ENCODE measurements at regions not wholly inside any gene's neighbourhood (a gene's known extent, or its start where the extent isn't known, plus 50 kb on each side); places are given as distances from the start of the nearest gene placed in this dataset.

DNA sequence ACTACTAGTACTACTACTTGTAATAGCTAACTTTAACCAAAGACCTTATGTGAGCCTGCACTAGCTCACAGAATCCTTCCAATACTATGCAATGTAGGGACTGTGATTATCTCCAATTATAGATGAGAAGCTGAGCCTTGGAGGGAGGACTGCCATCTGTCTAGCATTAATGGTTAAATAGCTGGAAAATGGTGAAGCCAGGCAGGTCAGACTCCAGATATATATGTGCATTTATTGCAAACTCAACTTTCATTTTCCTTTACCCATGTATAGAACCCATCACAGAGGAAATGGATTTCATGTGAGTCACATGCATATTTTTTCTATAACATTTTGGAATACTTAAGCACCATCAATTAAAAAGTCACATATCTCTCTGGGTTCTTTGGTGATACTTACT lies 229.9 kb downstream of the BCAS1 start:
- H3K9me3 ChIP-seq (ENCODE audit: insufficient read depth, low read length) = no peaks in the 10 kb centered on the region
- no peaks in the 10 kb centered on the region for H3K27me3 ChIP-seq (ENCODE audit: insufficient read depth, insufficient read length)
- H3K4me3 ChIP-seq (ENCODE audit: insufficient read length, low read depth) = no peak overlapping the region
- H3K4me1 ChIP-seq (ENCODE audit: insufficient read depth, insufficient read length) = peaks cover 4% of the 10 kb centered on the region
- no peak for DNase-seq (ENCODE audit: low read depth, low spot score)
- TF ChIP-seq ZNF274 (IDR thresholded peaks at IDR 0.05; ENCODE audit: low read depth, low read length) = no peak
- no peak for TF ChIP-seq YY1 (IDR thresholded peaks at IDR 0.05; ENCODE audit: insufficient read depth, insufficient read length)
- TF ChIP-seq SUZ12 (IDR thresholded peaks at IDR 0.05; ENCODE audit: extremely low read depth, insufficient read depth, insufficient read length) = no peak
- H3K36me3 ChIP-seq (ENCODE audit: insufficient read depth, insufficient read length, low read length) = no peaks in the 10 kb centered on the region
- no peak overlapping the region for H3K9ac ChIP-seq (ENCODE audit: insufficient read length, low read depth)

DNA sequence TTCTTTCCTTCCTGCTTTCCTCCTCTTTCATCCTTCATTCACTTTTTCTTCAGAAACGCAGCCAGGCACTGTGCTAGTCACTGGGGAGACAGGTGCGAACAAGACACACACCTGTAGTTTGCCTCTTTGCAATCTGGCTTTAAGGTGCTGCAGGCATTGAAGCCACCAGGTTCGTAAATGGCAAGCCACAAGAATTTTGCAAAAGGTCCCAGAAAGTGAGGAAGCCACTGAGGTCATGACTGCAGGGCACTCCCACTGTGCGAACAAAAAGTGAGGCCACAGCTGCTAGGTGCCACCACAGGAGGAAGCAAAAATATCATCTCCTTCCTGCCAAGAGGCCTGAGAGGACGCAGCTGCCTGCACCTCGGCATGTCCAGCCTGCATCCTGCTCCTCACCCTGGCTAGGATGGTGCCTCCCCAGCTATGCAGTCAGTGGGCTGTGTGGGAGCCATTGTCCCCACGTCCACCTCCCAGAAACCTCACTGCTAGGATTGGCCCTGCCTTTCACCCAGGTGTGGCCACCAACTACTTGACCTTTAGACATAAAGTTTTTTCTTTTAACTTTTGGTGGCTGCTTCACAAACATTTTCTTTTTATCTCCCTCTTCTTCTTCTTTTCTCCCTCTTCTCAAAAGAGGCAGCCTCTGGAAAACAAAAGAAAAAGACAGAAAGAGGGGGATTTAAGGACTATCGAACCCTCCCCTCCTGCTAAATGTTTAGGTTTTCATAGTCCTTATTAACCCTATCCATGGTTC lies 230.8 kb downstream of the BCAS1 start:
- H3K9ac ChIP-seq (ENCODE audit: insufficient read length, low read depth) = no peak overlapping the region
- TF ChIP-seq YY1 (IDR thresholded peaks at IDR 0.05; ENCODE audit: insufficient read depth, insufficient read length) (no peak), SUZ12 (IDR thresholded peaks at IDR 0.05; ENCODE audit: extremely low read depth, insufficient read depth, insufficient read length) (no peak), ZNF274 (IDR thresholded peaks at IDR 0.05; ENCODE audit: low read depth, low read length) (no peak)
- no peaks in the 10 kb centered on the region for H3K27me3 ChIP-seq (ENCODE audit: insufficient read depth, insufficient read length)
- no peak overlapping the region for H3K4me3 ChIP-seq (ENCODE audit: insufficient read length, low read depth)
- no peak for DNase-seq (ENCODE audit: low read depth, low spot score)
- H3K4me1 ChIP-seq (ENCODE audit: insufficient read depth, insufficient read length) = peaks cover 4% of the 10 kb centered on the region
- no peaks in the 10 kb centered on the region for H3K36me3 ChIP-seq (ENCODE audit: insufficient read depth, insufficient read length, low read length)
- no peaks in the 10 kb centered on the region for H3K9me3 ChIP-seq (ENCODE audit: insufficient read depth, low read length)

DNA sequence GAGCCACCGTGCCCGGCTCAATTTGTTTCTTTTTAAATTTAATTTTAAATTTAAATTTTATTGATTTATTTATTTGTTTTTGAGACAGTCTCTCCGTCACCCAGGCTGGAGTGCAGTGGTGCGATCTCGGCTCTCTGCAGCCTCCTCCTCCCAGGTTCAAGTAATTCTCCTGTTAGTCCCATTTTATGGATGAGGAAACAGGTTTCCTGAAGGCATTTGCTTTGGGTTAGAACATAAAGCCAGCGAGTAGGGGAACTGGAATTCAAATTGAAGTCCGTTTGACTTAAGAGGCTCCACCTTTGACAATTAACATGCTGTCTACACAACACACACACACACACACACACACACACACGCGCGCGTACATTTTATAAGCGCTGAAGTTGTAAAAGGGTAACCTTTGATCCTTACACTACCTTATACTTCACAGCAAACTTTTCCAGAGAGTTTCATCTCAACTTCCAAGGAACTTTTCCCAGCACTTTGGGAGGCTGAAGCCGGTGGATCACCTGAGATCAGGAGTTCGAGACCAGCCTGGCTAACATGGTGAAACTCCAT lies 232.0 kb downstream of the BCAS1 start:
- Histone ChIP-seq H3K4me3 (ENCODE audit: insufficient read length, low read depth) (no peak overlapping the region), H3K9ac (ENCODE audit: insufficient read length, low read depth) (no peak overlapping the region), H3K36me3 (ENCODE audit: insufficient read depth, insufficient read length, low read length) (no peaks in the 10 kb centered on the region), H3K9me3 (ENCODE audit: insufficient read depth, low read length) (no peaks in the 10 kb centered on the region), H3K27me3 (ENCODE audit: insufficient read depth, insufficient read length) (no peaks in the 10 kb centered on the region), H3K4me1 (ENCODE audit: insufficient read depth, insufficient read length) (peaks cover 4% of the 10 kb centered on the region)
- TF ChIP-seq SUZ12 (IDR thresholded peaks at IDR 0.05; ENCODE audit: extremely low read depth, insufficient read depth, insufficient read length) (no peak), ZNF274 (IDR thresholded peaks at IDR 0.05; ENCODE audit: low read depth, low read length) (no peak), YY1 (IDR thresholded peaks at IDR 0.05; ENCODE audit: insufficient read depth, insufficient read length) (no peak)
- no peak for DNase-seq (ENCODE audit: low read depth, low spot score)

DNA sequence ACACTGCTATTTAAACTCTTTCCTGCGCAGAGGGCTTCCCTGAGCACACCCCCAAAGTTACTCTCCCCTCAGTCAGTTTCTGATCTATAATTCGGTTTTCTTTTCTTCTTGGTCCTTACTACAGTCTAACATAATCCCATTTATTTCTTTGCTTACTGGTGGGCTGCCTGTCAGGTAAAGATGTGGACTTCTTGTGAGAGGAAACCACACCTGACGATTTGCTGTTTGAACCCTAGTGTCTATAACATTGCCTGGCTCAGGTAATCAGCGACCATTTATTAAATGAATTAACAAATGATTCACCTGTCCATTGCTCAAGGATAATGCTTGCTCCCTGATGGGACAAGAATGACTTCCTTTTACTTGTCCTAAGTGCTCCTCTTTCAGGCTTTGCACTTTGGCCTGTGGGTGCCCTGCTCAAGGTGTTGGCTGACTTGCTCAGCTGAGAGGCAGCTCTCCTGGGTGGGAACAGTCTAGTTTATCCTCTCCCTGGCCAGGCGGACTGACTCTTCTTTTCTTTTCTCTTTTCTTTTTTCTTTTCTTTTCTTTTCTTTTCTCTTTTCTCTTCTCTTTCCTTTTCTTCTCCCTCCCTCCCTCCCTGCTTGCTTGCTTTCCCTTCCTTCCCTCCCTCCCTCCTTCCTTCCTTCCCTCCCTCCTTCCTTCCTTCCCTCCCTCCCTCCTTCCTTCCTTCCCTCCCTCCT lies 233.1 kb downstream of the BCAS1 start:
- no peaks in the 10 kb centered on the region for H3K36me3 ChIP-seq (ENCODE audit: insufficient read depth, insufficient read length, low read length)
- H3K9ac ChIP-seq (ENCODE audit: insufficient read length, low read depth) = no peak overlapping the region
- H3K9me3 ChIP-seq (ENCODE audit: insufficient read depth, low read length) = 0 out of 2 replicates have a peak, but pooled peaks cover 8% of the 10 kb centered on the region
- no peaks in the 10 kb centered on the region for H3K27me3 ChIP-seq (ENCODE audit: insufficient read depth, insufficient read length)
- DNase-seq (ENCODE audit: low read depth, low spot score) = no peak
- no peak for TF ChIP-seq ZNF274 (IDR thresholded peaks at IDR 0.05; ENCODE audit: low read depth, low read length)
- no peak for TF ChIP-seq YY1 (IDR thresholded peaks at IDR 0.05; ENCODE audit: insufficient read depth, insufficient read length)
- TF ChIP-seq SUZ12 (IDR thresholded peaks at IDR 0.05; ENCODE audit: extremely low read depth, insufficient read depth, insufficient read length) = no peak
- H3K4me3 ChIP-seq (ENCODE audit: insufficient read length, low read depth) = no peak overlapping the region
- peaks cover 4% of the 10 kb centered on the region for H3K4me1 ChIP-seq (ENCODE audit: insufficient read depth, insufficient read length)

DNA sequence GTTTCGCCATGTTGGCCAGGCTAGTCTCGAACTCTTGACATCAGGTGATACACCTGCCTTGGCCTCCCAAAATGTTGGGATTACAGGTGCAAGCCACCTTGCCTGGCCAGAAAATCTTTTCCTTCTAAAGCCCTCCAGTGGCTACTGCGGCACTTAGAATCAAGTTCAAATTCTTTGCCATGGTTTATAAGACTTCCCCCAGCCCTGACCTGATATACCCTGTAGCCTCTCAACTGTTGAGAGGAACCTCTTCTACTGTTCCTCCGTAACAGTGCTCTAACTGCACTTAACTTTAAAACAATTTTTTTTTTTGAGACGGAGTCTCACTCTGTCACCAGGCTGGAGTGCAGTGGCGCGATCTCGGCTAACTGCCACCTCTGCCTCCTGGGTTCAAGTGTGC lies 235.6 kb downstream of the BCAS1 start:
- Histone ChIP-seq H3K4me1 (ENCODE audit: insufficient read depth, insufficient read length) (peaks cover 4% of the 10 kb centered on the region), H3K27me3 (ENCODE audit: insufficient read depth, insufficient read length) (no peaks in the 10 kb centered on the region), H3K4me3 (ENCODE audit: insufficient read length, low read depth) (no peak overlapping the region), H3K9ac (ENCODE audit: insufficient read length, low read depth) (no peak overlapping the region), H3K9me3 (ENCODE audit: insufficient read depth, low read length) (0 out of 2 replicates have a peak, but pooled peaks cover 8% of the 10 kb centered on the region), H3K36me3 (ENCODE audit: insufficient read depth, insufficient read length, low read length) (no peaks in the 10 kb centered on the region)
- TF ChIP-seq SUZ12 (IDR thresholded peaks at IDR 0.05; ENCODE audit: extremely low read depth, insufficient read depth, insufficient read length) (no peak), ZNF274 (IDR thresholded peaks at IDR 0.05; ENCODE audit: low read depth, low read length) (no peak), YY1 (IDR thresholded peaks at IDR 0.05; ENCODE audit: insufficient read depth, insufficient read length) (no peak)
- DNase-seq (ENCODE audit: low read depth, low spot score) = no peak

DNA sequence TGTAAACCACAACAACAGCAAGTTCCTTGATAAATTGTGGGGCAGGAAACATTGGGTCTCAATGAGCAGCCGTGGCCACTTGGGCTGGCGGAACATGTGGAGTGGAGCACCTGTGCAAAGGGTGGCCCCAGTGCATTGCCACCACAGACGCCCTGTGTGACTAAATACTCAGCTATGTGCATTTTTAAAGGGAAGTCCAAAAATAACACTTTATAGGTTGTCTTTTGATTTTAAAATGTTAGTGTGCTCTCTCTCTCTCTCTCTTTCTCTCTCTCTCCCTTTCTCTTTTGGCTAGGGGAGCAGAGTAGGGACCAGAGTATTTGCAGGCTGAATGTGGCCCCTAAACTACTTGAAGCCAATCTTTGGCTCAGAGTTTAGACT lies 236.3 kb downstream of the BCAS1 start:
- DNase-seq (ENCODE audit: low read depth, low spot score) = no peak
- no peak overlapping the region for H3K9ac ChIP-seq (ENCODE audit: insufficient read length, low read depth)
- 0 out of 2 replicates have a peak, but pooled peaks cover 8% of the 10 kb centered on the region for H3K9me3 ChIP-seq (ENCODE audit: insufficient read depth, low read length)
- TF ChIP-seq ZNF274 (IDR thresholded peaks at IDR 0.05; ENCODE audit: low read depth, low read length) (no peak), SUZ12 (IDR thresholded peaks at IDR 0.05; ENCODE audit: extremely low read depth, insufficient read depth, insufficient read length) (no peak), YY1 (IDR thresholded peaks at IDR 0.05; ENCODE audit: insufficient read depth, insufficient read length) (no peak)
- H3K4me1 ChIP-seq (ENCODE audit: insufficient read depth, insufficient read length) = no peaks in the 10 kb centered on the region
- H3K4me3 ChIP-seq (ENCODE audit: insufficient read length, low read depth) = no peak overlapping the region
- H3K27me3 ChIP-seq (ENCODE audit: insufficient read depth, insufficient read length) = no peaks in the 10 kb centered on the region
- no peaks in the 10 kb centered on the region for H3K36me3 ChIP-seq (ENCODE audit: insufficient read depth, insufficient read length, low read length)
